ENCODE measurements at regions not wholly inside any gene's neighbourhood (a gene's known extent, or its start where the extent isn't known, plus 50 kb on each side); places are given as distances from the start of the nearest gene placed in this dataset.
A peak's percentile ranks its signal among the peaks of the same experiment; 100 is the strongest.

- Mint-ChIP-seq H3K4me1 (ENCODE audit: low read depth) (peaks cover 10% of the 10 kb centered on the region), H3K36me3 (ENCODE audit: low read depth) (no peaks in the 10 kb centered on the region), H3K27me3 (ENCODE audit: insufficient read depth) (no peaks in the 10 kb centered on the region), H3K27ac (no peak overlapping the region), H3K9me3 (no peaks in the 10 kb centered on the region), H3K4me3 (no peak overlapping the region)
- no peak for DNase-seq (ENCODE audit: low spot score)
- intact Hi-C loops (cut with micrococcal nuclease), result no loop called here
These were observed 83.2 kb upstream of the WASF3 start for GRCh38 chr13:26474286-26474685.

GRCh38 chr13:26475176-26476110 is 82.0 kb upstream of the WASF3 start:
- intact Hi-C loops (cut with micrococcal nuclease), result loop anchor here (5.0 kb wide), 1 partner anchor 218 kb away; no protein-coding TSS in a partner anchor
- Mint-ChIP-seq H3K9me3 (no peaks in the 10 kb centered on the region), H3K27me3 (ENCODE audit: insufficient read depth) (no peaks in the 10 kb centered on the region), H3K27ac (no peak overlapping the region), H3K4me1 (ENCODE audit: low read depth) (peaks cover 10% of the 10 kb centered on the region), H3K36me3 (ENCODE audit: low read depth) (no peaks in the 10 kb centered on the region), H3K4me3 (no peak overlapping the region)
- no peak for DNase-seq (ENCODE audit: low spot score)

DNA sequence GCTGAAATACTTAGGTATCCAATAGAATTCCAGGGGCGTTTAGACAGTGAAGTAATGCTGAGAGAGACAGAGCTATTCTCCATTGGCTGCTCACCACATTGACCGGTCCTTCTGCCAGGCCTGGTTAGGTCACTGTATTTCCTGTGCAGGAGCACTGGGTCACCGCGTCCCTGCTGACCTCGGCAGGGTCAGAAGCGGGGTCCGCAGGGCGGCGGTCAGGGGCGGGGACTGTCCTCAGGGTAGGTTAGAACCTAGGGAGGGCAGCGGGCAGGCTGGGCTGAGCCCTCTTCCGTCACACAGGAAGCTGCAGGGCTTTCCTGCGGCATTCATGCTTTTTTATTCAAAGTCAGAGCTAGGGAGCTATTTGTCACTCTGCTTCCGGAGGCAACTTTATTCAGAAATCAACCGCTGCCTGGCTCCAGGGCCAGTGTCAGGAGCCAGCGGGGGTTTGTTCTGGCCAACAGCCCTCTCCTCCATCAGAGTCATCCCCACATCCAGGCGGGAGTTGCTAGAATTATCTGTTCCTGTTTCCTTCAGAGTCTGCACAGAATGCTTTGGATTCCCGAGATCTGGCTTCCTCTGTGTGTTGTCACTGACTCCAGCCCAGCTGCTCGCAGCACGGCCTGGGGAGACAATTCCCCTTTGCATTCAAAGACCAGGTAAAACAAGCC is 81.2 kb upstream of the WASF3 start:
- intact Hi-C loops (cut with micrococcal nuclease), result loop anchor here (5.0 kb wide), 1 partner anchor 219 kb away; no protein-coding TSS in a partner anchor
- Mint-ChIP-seq H3K27ac (no peak overlapping the region), H3K9me3 (no peaks in the 10 kb centered on the region), H3K27me3 (ENCODE audit: insufficient read depth) (no peaks in the 10 kb centered on the region), H3K36me3 (ENCODE audit: low read depth) (no peaks in the 10 kb centered on the region), H3K4me3 (peak overlapping the region; percentile 6), H3K4me1 (ENCODE audit: low read depth) (peaks cover 10% of the 10 kb centered on the region)
- no peak for DNase-seq (ENCODE audit: low spot score)

- Mint-ChIP-seq H3K27ac (no peak overlapping the region), H3K4me1 (ENCODE audit: low read depth) (peaks cover 10% of the 10 kb centered on the region), H3K36me3 (ENCODE audit: low read depth) (no peaks in the 10 kb centered on the region), H3K9me3 (no peaks in the 10 kb centered on the region), H3K27me3 (ENCODE audit: insufficient read depth) (no peaks in the 10 kb centered on the region), H3K4me3 (no peak overlapping the region)
- intact Hi-C loops (cut with micrococcal nuclease), result loop anchor here (5.0 kb wide), 1 partner anchor 219 kb away; no protein-coding TSS in a partner anchor
- no peak for DNase-seq (ENCODE audit: low spot score)
These were observed 80.7 kb upstream of the WASF3 start for GRCh38 chr13:26476782-26477142.

DNA sequence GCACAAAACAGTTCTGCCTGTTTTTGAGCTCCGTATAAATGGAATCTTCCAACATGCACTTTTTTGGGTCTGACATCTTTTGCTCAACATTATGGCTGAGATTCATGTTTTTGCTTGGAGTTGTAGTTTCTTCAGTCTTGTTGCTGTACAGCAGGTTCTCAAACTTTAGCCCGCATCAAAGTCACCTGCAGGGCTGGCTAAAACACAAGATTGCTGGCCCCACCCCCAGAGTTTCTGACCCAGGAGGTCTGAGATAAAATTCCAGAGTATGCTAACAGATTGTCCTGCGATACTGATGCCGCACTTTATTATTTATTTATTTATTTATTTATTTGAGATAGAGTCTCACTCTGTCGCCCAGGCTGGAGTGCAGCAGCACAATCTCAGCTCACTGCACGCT is 79.8 kb upstream of the WASF3 start:
- Mint-ChIP-seq H3K36me3 (ENCODE audit: low read depth) (no peaks in the 10 kb centered on the region), H3K9me3 (no peaks in the 10 kb centered on the region), H3K27ac (no peak overlapping the region), H3K4me1 (ENCODE audit: low read depth) (peaks cover 13% of the 10 kb centered on the region), H3K4me3 (no peak overlapping the region), H3K27me3 (ENCODE audit: insufficient read depth) (no peaks in the 10 kb centered on the region)
- no peak for DNase-seq (ENCODE audit: low spot score)
- intact Hi-C loops (cut with micrococcal nuclease), result loop anchor here (5.0 kb wide), 1 partner anchor 220 kb away; no protein-coding TSS in a partner anchor

DNA sequence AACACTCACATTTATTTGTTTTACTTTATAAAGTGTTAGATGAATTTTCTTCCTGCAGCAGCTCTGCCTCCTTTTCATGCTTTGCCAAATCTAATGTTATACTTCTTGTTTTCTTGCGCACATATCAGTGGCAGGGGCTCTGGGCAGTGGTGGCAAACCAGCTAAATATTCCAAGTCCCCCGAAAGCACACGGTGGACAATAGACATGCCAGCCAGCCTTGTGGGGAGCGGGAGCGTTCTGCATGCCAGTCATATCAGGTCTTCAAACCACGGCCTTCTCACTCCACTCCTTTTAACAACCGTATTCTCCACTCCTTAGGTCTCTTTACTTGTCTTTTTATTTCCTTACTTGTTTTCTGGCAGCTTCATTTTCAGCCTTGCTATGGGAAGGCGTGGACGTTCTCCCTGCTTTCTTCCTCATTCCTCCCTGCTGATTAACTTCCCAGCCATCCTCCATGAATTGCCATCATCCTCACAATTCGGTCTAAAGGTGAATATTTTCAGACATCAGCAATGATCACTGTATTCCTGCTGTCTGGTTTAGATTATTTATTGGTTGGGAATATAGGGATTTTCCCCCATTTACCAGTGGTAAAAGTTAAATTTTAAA is 77.1 kb upstream of the WASF3 start:
- Mint-ChIP-seq H3K4me1 (ENCODE audit: low read depth) (peaks cover 17% of the 10 kb centered on the region), H3K4me3 (no peak overlapping the region), H3K27ac (no peak overlapping the region), H3K9me3 (no peaks in the 10 kb centered on the region), H3K27me3 (ENCODE audit: insufficient read depth) (no peaks in the 10 kb centered on the region), H3K36me3 (ENCODE audit: low read depth) (no peaks in the 10 kb centered on the region)
- DNase-seq (ENCODE audit: low spot score), result no peak
- intact Hi-C loops (cut with micrococcal nuclease), result no loop called here

GRCh38 chr13:26482451-26483197 is 74.9 kb upstream of the WASF3 start:
- intact Hi-C loops (cut with micrococcal nuclease), result loop anchor here (1.0 kb wide), 4 partner anchors 14 to 448 kb away; no protein-coding TSS in a partner anchor
- H3K27me3 Mint-ChIP-seq (ENCODE audit: insufficient read depth), result no peaks in the 10 kb centered on the region
- H3K36me3 Mint-ChIP-seq (ENCODE audit: low read depth), result no peaks in the 10 kb centered on the region
- no peaks in the 10 kb centered on the region for H3K9me3 Mint-ChIP-seq
- H3K27ac Mint-ChIP-seq, result no peak overlapping the region
- peaks cover 7% of the 10 kb centered on the region for H3K4me1 Mint-ChIP-seq (ENCODE audit: low read depth)
- peak; percentile 53 for DNase-seq (ENCODE audit: low spot score)
- H3K4me3 Mint-ChIP-seq, result no peak overlapping the region

DNA sequence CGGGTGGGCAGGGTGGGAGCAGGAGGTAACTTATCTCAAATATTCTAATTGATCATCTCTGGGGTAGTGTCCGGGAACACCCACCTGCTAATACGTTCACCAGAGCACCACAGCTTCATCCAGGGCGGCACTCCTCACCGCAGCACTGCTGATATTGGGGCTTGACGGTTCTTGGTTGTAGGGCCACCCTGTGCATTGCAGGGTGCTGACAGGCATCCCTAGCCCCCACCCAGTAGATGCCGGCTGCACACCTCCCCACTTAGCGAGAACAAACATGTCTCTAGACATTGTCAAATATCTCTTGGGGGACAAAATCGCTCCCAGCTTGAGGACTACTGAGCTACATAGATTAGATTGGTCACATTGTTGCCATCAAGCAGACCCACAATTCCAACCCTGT is 73.9 kb upstream of the WASF3 start:
- Mint-ChIP-seq H3K36me3 (ENCODE audit: low read depth) (no peaks in the 10 kb centered on the region), H3K4me1 (ENCODE audit: low read depth) (peaks cover 7% of the 10 kb centered on the region), H3K27ac (no peak overlapping the region), H3K27me3 (ENCODE audit: insufficient read depth) (no peaks in the 10 kb centered on the region), H3K9me3 (no peaks in the 10 kb centered on the region), H3K4me3 (no peak overlapping the region)
- no peak for DNase-seq (ENCODE audit: low spot score)
- intact Hi-C loops (cut with micrococcal nuclease), result no loop called here

DNA sequence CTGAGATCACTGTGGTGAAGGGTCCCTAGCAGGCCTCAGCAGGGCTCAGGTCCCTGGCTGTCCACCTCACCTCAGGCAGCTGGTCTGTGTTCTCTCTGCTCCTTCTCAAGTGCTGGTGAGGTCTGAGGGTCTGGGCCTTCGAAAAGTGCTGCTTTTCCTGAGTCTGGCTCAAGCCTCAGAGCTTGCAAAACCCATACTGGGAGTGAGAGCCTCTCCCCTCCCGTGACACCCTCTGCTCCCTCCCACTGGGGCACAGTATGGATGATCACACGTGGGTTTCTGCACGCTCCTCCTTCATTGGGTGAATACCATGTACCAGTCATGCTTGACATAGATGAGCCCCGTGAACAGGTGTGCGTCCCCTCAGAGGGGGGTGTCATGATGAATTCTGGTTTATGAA is 73.3 kb upstream of the WASF3 start:
- Mint-ChIP-seq H3K27ac (no peak overlapping the region), H3K27me3 (ENCODE audit: insufficient read depth) (no peaks in the 10 kb centered on the region), H3K9me3 (no peaks in the 10 kb centered on the region), H3K4me1 (ENCODE audit: low read depth) (peaks cover 7% of the 10 kb centered on the region), H3K36me3 (ENCODE audit: low read depth) (no peaks in the 10 kb centered on the region), H3K4me3 (no peak overlapping the region)
- DNase-seq (ENCODE audit: low spot score), result no peak
- intact Hi-C loops (cut with micrococcal nuclease), result no loop called here

DNA sequence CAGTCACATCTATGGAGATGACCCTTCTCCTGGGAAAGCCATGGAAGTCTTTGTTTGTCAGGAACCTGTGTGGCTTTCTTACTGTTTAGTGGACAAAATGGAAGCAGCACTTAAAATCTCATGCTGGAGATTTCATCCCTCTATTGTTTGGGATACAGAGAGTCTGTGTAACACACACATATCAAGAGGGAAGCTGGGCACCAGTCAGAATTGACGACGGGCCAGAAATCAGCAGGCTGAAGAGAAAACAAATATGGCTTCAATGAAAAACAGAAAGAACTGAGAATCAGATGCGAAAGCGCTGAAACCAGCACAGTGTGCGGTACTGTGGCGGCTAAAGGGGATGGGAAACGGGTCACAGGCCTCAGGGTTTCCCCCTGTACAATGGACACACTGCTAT is 72.2 kb upstream of the WASF3 start:
- Mint-ChIP-seq H3K4me3 (no peak overlapping the region), H3K36me3 (ENCODE audit: low read depth) (no peaks in the 10 kb centered on the region), H3K4me1 (ENCODE audit: low read depth) (peaks cover 7% of the 10 kb centered on the region), H3K27me3 (ENCODE audit: insufficient read depth) (no peaks in the 10 kb centered on the region), H3K27ac (no peak overlapping the region), H3K9me3 (no peaks in the 10 kb centered on the region)
- intact Hi-C loops (cut with micrococcal nuclease), result no loop called here
- no peak for DNase-seq (ENCODE audit: low spot score)

DNA sequence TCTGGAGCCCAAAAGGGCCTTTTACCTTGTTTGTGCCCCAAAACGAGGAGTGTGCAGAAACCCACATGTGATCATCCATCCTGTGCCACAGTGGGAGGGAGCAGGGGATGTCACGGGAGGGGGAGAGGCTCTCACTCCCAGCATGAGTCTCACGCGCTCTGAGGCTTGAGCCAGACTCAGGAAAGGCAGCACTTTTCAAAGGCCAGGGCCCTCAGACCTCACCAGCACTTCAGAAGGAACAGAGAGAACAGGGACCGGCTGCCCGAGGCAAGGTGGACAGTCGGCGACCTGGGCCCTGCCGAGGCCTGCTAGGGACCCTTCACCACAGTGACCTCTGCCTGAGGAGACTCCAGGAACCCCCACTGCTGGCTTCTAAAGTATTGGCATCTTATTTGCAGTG is 71.7 kb upstream of the WASF3 start:
- Mint-ChIP-seq H3K9me3 (no peaks in the 10 kb centered on the region), H3K27me3 (ENCODE audit: insufficient read depth) (no peaks in the 10 kb centered on the region), H3K36me3 (ENCODE audit: low read depth) (no peaks in the 10 kb centered on the region), H3K4me3 (no peak overlapping the region), H3K4me1 (ENCODE audit: low read depth) (peaks cover 7% of the 10 kb centered on the region), H3K27ac (no peak overlapping the region)
- no peak for DNase-seq (ENCODE audit: low spot score)
- intact Hi-C loops (cut with micrococcal nuclease), result no loop called here

GRCh38 chr13:26486550-26486949 is 70.9 kb upstream of the WASF3 start:
- Mint-ChIP-seq H3K4me1 (ENCODE audit: low read depth) (peaks cover 7% of the 10 kb centered on the region), H3K27me3 (ENCODE audit: insufficient read depth) (no peaks in the 10 kb centered on the region), H3K27ac (no peak overlapping the region), H3K4me3 (no peak overlapping the region), H3K36me3 (ENCODE audit: low read depth) (no peaks in the 10 kb centered on the region), H3K9me3 (no peaks in the 10 kb centered on the region)
- intact Hi-C loops (cut with micrococcal nuclease), result no loop called here
- DNase-seq (ENCODE audit: low spot score), result no peak
